ENCODE measurements at regions not wholly inside any gene's neighbourhood (a gene's known extent, or its start where the extent isn't known, plus 50 kb on each side); places are given as distances from the start of the nearest gene placed in this dataset.

GRCh38 chr5:130365956-130366355 lies 461.7 kb downstream of the CHSY3 start:
- TF ChIP-seq CTCF (conservative IDR thresholded peaks at IDR 0.05) (no peak), ZFX (IDR thresholded peaks at IDR 0.05) (no peak)
